ENCODE measurements at regions not wholly inside any gene's neighbourhood (a gene's known extent, or its start where the extent isn't known, plus 50 kb on each side); places are given as distances from the start of the nearest gene placed in this dataset.

- Histone ChIP-seq H3K27me3 (ENCODE audit: control insufficient read depth in 2 of 2, insufficient read depth in 2 of 2, low read length in 2 of 2) (peaks cover 0 to 25% of the 10 kb centered on the region in 2 experiments; a peak in 2 of 5 replicates), H3K4me2 (ENCODE audit: insufficient read depth, low read length) (no peak overlapping the region), H3K4me3 (no peak overlapping the region), H3K9me3 (replicated peaks; ENCODE audit: control insufficient read depth, insufficient read depth, low read depth, low read length) (no peaks in the 10 kb centered on the region), H3K79me2 (ENCODE audit: control insufficient read depth, insufficient read depth, low read length) (no peaks in the 10 kb centered on the region), H3K36me3 (ENCODE audit: control insufficient read depth, insufficient read depth, low read length) (no peaks in the 10 kb centered on the region), H3K9me1 (ENCODE audit: control insufficient read depth, insufficient read depth, low read length) (no peaks in the 10 kb centered on the region), H3K4me1 (replicated peaks in 1 of 2; ENCODE audit: control insufficient read depth in 2 of 2, insufficient read depth in 2 of 2, low read length in 2 of 2) (no peaks in the 10 kb centered on the region), H4K20me1 (replicated peaks; ENCODE audit: control insufficient read depth, insufficient read depth, low read length) (no peaks in the 10 kb centered on the region), H2AFZ (ENCODE audit: low read depth, low read length) (no peak overlapping the region), H3K27ac (ENCODE audit: extremely low read depth, low read depth, low read length) (no peak overlapping the region), H3K9ac (ENCODE audit: insufficient read depth in 1 of 2, low read depth in 2 of 2, low read length in 2 of 2) (no peak overlapping the region)
- 0 out of 2 replicates have a peak, but pooled peaks have one; percentile 20 for TF ChIP-seq ATF3 (IDR thresholded peaks at IDR 0.05)
- no peak for TF ChIP-seq ATF3 (CRISPR knock-in tag; conservative IDR thresholded peaks at IDR 0.05)
- no peak for TF ChIP-seq MBD2 (IDR thresholded peaks at IDR 0.05; ENCODE audit: borderline replicate concordance, low read depth)
- 0 out of 2 replicates have a peak, but pooled peaks have one; percentile 26 for TF ChIP-seq JUND (IDR thresholded peaks at IDR 0.05; ENCODE audit: borderline replicate concordance, low read depth, low read length)
- no peak for TF ChIP-seq JUND (tag; IDR thresholded peaks at IDR 0.05; ENCODE audit: borderline replicate concordance, low read depth, low read length)
- no peak for TF ChIP-seq HBP1 (CRISPR knock-in tag; IDR thresholded peaks at IDR 0.05)
- in situ Hi-C loops (cut with MboI), result no loop called here
- FAIRE-seq, result no peak
- no peak for DNase-seq (ENCODE audit: extremely low read depth in 1 of 4, low spot score in 3 of 4)
- intact Hi-C loops (cut with micrococcal nuclease), result no loop called here
- ChIA-PET CTCF (ENCODE audit: low intra/inter-chr PET ratio) (no interaction called here), POLR2A (interaction anchor here (1.2 to 1.4 kb wide), 2 partner anchors 9 to 13 kb away, joined by 3 to 4 read pairs; no protein-coding TSS in a partner anchor)
- ATAC-seq, result no peak
- no TSS peak for BruUV-seq (replicated peaks)
- WGBS (ENCODE audit: insufficient coverage, low coverage, missing lambda C conversion rate), result 3% methylated on average over 14 of the region's 14 CpGs
Observed at GRCh38 chr11:134544095-134544815, 132.2 kb upstream of the B3GAT1 start.
